ENCODE measurements at regions not wholly inside any gene's neighbourhood (a gene's known extent, or its start where the extent isn't known, plus 50 kb on each side); places are given as distances from the start of the nearest gene placed in this dataset.

GRCh38 chr6:106022801-106023200 is 63.3 kb upstream of the PRDM1 start:
- H3K9me3 ChIP-seq = no peaks in the 10 kb centered on the region
- no peaks in the 10 kb centered on the region for H3K27me3 ChIP-seq
- H3K27ac ChIP-seq = no peak overlapping the region
- intact Hi-C loops (cut with DNase I; ENCODE audit: low total_unique reads) = no loop called here
- H3K4me3 ChIP-seq = no peak overlapping the region
- 81 to 91% methylated on average over 5 of the region's 5 CpGs for WGBS, 2 donors
- H3K36me3 ChIP-seq (ENCODE audit: low read depth, missing control alignments) = no peaks in the 10 kb centered on the region
- H3K4me1 ChIP-seq = no peaks in the 10 kb centered on the region
- TF ChIP-seq POLR2A (IDR thresholded peaks at IDR 0.05) (no peak), CTCF (IDR thresholded peaks at IDR 0.05) (no peak)
- no peak for DNase-seq

GRCh38 chr6:106017454-106017853 is 68.7 kb upstream of the PRDM1 start:
- H3K4me1 ChIP-seq = no peaks in the 10 kb centered on the region
- TF ChIP-seq POLR2A (IDR thresholded peaks at IDR 0.05) (no peak), CTCF (IDR thresholded peaks at IDR 0.05) (no peak)
- 73 to 88% methylated on average over 5 of the region's 5 CpGs for WGBS, 2 donors
- no peaks in the 10 kb centered on the region for H3K36me3 ChIP-seq (ENCODE audit: low read depth, missing control alignments)
- H3K27me3 ChIP-seq = no peaks in the 10 kb centered on the region
- no peak overlapping the region for H3K4me3 ChIP-seq
- intact Hi-C loops (cut with DNase I; ENCODE audit: low total_unique reads) = no loop called here
- no peak overlapping the region for H3K27ac ChIP-seq
- no peaks in the 10 kb centered on the region for H3K9me3 ChIP-seq
- DNase-seq = no peak

- H3K4me3 ChIP-seq = no peak overlapping the region
- intact Hi-C loops (cut with DNase I; ENCODE audit: low total_unique reads) = no loop called here
- H3K4me1 ChIP-seq = no peaks in the 10 kb centered on the region
- H3K36me3 ChIP-seq (ENCODE audit: low read depth, missing control alignments) = no peaks in the 10 kb centered on the region
- TF ChIP-seq POLR2A (IDR thresholded peaks at IDR 0.05) (no peak), CTCF (IDR thresholded peaks at IDR 0.05) (no peak)
- WGBS, 2 donors = 58 to 81% methylated on average over 2 of the region's 2 CpGs
- H3K27ac ChIP-seq = no peak overlapping the region
- H3K27me3 ChIP-seq = no peaks in the 10 kb centered on the region
- DNase-seq = no peak
- no peaks in the 10 kb centered on the region for H3K9me3 ChIP-seq
Observed at GRCh38 chr6:106014955-106015354, 71.2 kb upstream of the PRDM1 start.

GRCh38 chr6:106011476-106011875 is 74.7 kb upstream of the PRDM1 start:
- Histone ChIP-seq H3K27me3 (no peaks in the 10 kb centered on the region), H3K36me3 (ENCODE audit: low read depth, missing control alignments) (no peaks in the 10 kb centered on the region), H3K27ac (no peak overlapping the region), H3K9me3 (no peaks in the 10 kb centered on the region), H3K4me3 (no peak overlapping the region), H3K4me1 (no peaks in the 10 kb centered on the region)
- intact Hi-C loops (cut with DNase I; ENCODE audit: low total_unique reads) = no loop called here
- TF ChIP-seq CTCF (IDR thresholded peaks at IDR 0.05) (no peak), POLR2A (IDR thresholded peaks at IDR 0.05) (no peak)
- 95 to 96% methylated on average over 6 of the region's 6 CpGs for WGBS, 2 donors
- no peak for DNase-seq

GRCh38 chr6:106005954-106006353 is 80.2 kb upstream of the PRDM1 start:
- intact Hi-C loops (cut with DNase I; ENCODE audit: low total_unique reads) = no loop called here
- H3K4me1 ChIP-seq = no peaks in the 10 kb centered on the region
- H3K4me3 ChIP-seq = no peak overlapping the region
- TF ChIP-seq POLR2A (IDR thresholded peaks at IDR 0.05) (no peak), CTCF (IDR thresholded peaks at IDR 0.05) (no peak)
- H3K27ac ChIP-seq = no peak overlapping the region
- H3K9me3 ChIP-seq = no peaks in the 10 kb centered on the region
- no peaks in the 10 kb centered on the region for H3K36me3 ChIP-seq (ENCODE audit: low read depth, missing control alignments)
- 76 to 78% methylated on average over 6 of the region's 6 CpGs for WGBS, 2 donors
- H3K27me3 ChIP-seq = no peaks in the 10 kb centered on the region
- DNase-seq = no peak

All from testis (tissue), 2 donors.